CD14-positive monocyte (primary cell): ENCODE measurements at regions not wholly inside any gene's neighbourhood (a gene's known extent, or its start where the extent isn't known, plus 50 kb on each side); places are given as distances from the start of the nearest gene placed in this dataset.
"Not testable (repeated sequence)": the region's sequence is repeated elsewhere in the genome, so short reads cannot be mapped to it uniquely, and the experiment has no call there.

Source experiments
- DNase-seq, 3 donors: peaks; one replicate each; pipeline ENCODE4 v3.0.0-alpha.2; 2011 to 2022
- H2AFZ ChIP-seq: 2 replicates; pipeline ENCODE4 v1.6.0; 2012; ENCODE audit warnings: mild to moderate bottlenecking, low read depth, low read length, inconsistent platforms; ENCODE audit not compliant: insufficient read depth, poor library complexity, severe bottlenecking
- H3K27ac ChIP-seq, 2 donors: 1 replicate in 1 of 2; 2 replicates in 1 of 2; pipeline ENCODE4 v1.5.1; 2012 to 2013; ENCODE audit warnings: low read length in 2 of 2, control low read depth in 1 of 2, inconsistent platforms in 1 of 2, low read depth in 1 of 2, mild to moderate bottlenecking in 1 of 2
- H3K27me3 ChIP-seq, 2 donors: one replicate each; pipeline versions ENCODE4 v1.6.0 to v1.6.1; 2011 to 2013; ENCODE audit warnings: low read length in 2 of 2; ENCODE audit not compliant: control insufficient read depth in 2 of 2, insufficient read depth in 2 of 2
- H3K36me3 ChIP-seq, 2 donors: replicated peaks in 1 of 2; 1 replicate in 1 of 2; 2 replicates in 1 of 2; pipeline versions ENCODE4 v1.5.1 to v1.6.1; 2012 to 2013; ENCODE audit warnings: low read length in 2 of 2, control low read depth in 1 of 2, inconsistent platforms in 1 of 2, mild to moderate bottlenecking in 1 of 2; ENCODE audit not compliant: insufficient read depth in 2 of 2, control insufficient read depth in 1 of 2
- H3K4me1 ChIP-seq, 2 donors: 1 replicate in 1 of 2; 2 replicates in 1 of 2; pipeline versions ENCODE4 v1.5.1 to v1.6.1; 2012 to 2013; ENCODE audit warnings: low read length in 2 of 2, control low read depth in 1 of 2, inconsistent platforms in 1 of 2, mild to moderate bottlenecking in 1 of 2, moderate library complexity in 1 of 2; ENCODE audit not compliant: insufficient read depth in 2 of 2, control insufficient read depth in 1 of 2
- H3K4me2 ChIP-seq: replicated peaks from 2 replicates; pipeline ENCODE3; 2012; ENCODE audit warnings: low read length, moderate library complexity, mild to moderate bottlenecking; ENCODE audit not compliant: poor library complexity, severe bottlenecking; ENCODE audit errors: extremely low read depth
- H3K4me3 ChIP-seq, 3 experiments: fragments of 200-600 bp in 1 of 3; sonication (generic) in 1 of 3; replicated peaks in 1 of 3; 1 replicate in 2 of 3; 2 replicates in 1 of 3; pipeline ENCODE4 v1.5.1; 2011 to 2013; ENCODE audit warnings: low read length in 3 of 3, mild to moderate bottlenecking in 3 of 3, control low read depth in 2 of 3, low read depth in 2 of 3, inconsistent platforms in 1 of 3, moderate library complexity in 1 of 3
- H3K79me2 ChIP-seq: 2 replicates; pipeline ENCODE4 v1.6.0; 2012; ENCODE audit warnings: mild to moderate bottlenecking, control low read depth, inconsistent platforms, low read length, moderate library complexity; ENCODE audit not compliant: insufficient read depth
- H3K9ac ChIP-seq: 2 replicates; pipeline ENCODE4 v1.6.0; 2017; ENCODE audit warnings: low read length, mild to moderate bottlenecking; ENCODE audit not compliant: insufficient read depth, poor library complexity, severe bottlenecking
- H3K9me3 ChIP-seq, 2 donors: replicated peaks in 1 of 2; 1 replicate in 1 of 2; 2 replicates in 1 of 2; pipeline versions ENCODE4 v1.5.1 to v1.6.1; 2012 to 2013; ENCODE audit warnings: low read length in 2 of 2, control low read depth in 1 of 2; ENCODE audit not compliant: control insufficient read depth in 1 of 2, insufficient read depth in 1 of 2
- H4K20me1 ChIP-seq: 2 replicates; pipeline ENCODE4 v1.6.0; 2012; ENCODE audit warnings: mild to moderate bottlenecking, low read length, control low read depth, moderate library complexity; ENCODE audit not compliant: insufficient read depth
- H3K27ac Mint-ChIP-seq, 7 donors: one replicate each; pipeline ENCODE4 v1.8.0; 2020; ENCODE audit warnings: mild to moderate bottlenecking in 7 of 7, mixed read lengths in 7 of 7, moderate library complexity in 6 of 7, inconsistent platforms in 2 of 7
- H3K27me3 Mint-ChIP-seq, 3 donors: one replicate each; pipeline ENCODE4 v1.8.0; 2021 to 2022; ENCODE audit warnings: low read depth in 3 of 3, mild to moderate bottlenecking in 3 of 3, mixed read lengths in 3 of 3, moderate library complexity in 3 of 3, inconsistent platforms in 1 of 3
- H3K36me3 Mint-ChIP-seq, 2 donors: one replicate each; pipeline ENCODE4 v1.8.0; 2020; ENCODE audit warnings: mixed read lengths in 2 of 2, inconsistent platforms in 1 of 2, mild to moderate bottlenecking in 1 of 2
- H3K4me1 Mint-ChIP-seq: one replicate; pipeline ENCODE4 v1.8.0; 2020; ENCODE audit warnings: mild to moderate bottlenecking, mixed read lengths
- H3K4me3 Mint-ChIP-seq, 2 donors: one replicate each; pipeline ENCODE4 v1.8.0; 2020; ENCODE audit warnings: mild to moderate bottlenecking in 2 of 2, mixed read lengths in 2 of 2, moderate library complexity in 1 of 2
- H3K9me3 Mint-ChIP-seq, 7 donors: one replicate each; pipeline ENCODE4 v1.8.0; 2020 to 2022; ENCODE audit warnings: mixed read lengths in 7 of 7, mild to moderate bottlenecking in 6 of 7, moderate library complexity in 6 of 7, inconsistent platforms in 2 of 7
- WGBS: methylation state at CpG from one replicate; pipeline ENCODE4 v1.1.5; 2013; ENCODE audit warnings: missing lambda C conversion rate; ENCODE audit not compliant: insufficient coverage; 5-methylcytosine and 5-hydroxymethylcytosine counted together
- intact Hi-C, 2 donors: fragments of 100-400 bp; cut with micrococcal nuclease; formaldehyde crosslinking; loops; one replicate each; pipeline versions ENCODE4 v1.15.0 to v1.15.1; 2023
- TF ChIP-seq, protein P1 (sequence below): fragments of 200-600 bp; IDR thresholded peaks from one replicate; pipeline ENCODE4 v1.8.0; 2022; ENCODE audit warnings: antibody characterized with exemption, mild to moderate bottlenecking

DNA sequence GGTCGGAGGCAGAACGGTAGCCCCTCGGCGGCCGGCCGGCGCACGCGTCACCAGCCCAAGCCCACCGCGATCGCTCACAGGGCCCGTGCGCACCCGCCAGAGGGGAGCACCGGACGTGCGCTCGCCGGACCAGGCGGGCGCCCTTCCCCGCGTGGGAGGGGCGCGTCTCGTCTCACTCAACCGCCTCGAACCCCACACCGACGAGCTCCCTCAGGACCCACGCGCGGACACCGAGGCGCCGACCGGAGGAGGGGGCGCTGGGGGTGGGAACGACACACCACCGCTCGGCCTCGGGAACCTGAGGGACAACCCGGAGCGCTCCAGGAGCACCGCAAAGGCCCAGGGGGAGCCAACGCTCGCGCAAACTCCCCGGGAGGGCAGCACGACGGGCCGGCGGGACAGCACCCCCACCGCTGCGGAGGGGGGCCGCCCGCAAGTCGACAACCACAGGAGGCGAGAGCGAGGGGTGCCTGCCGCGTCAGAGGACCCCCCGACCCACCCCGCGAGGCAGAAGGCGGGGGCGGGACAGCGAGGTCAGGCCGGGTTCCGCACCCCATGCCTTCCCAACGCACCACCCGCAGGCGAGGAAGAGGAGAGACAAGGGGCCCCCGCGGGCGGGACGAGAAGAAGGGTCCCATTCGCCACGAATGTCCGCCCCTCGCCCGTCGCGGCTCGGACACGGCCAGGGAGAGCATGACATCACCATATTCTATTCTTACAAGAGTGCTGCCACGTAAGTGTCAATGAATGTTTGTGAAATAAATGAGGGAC lies 512.7 kb upstream of the ZNF337 start:
- 9% methylated on average over 63 of the region's 88 CpGs for WGBS
- Histone ChIP-seq H3K9me3 (peaks cover 7 to 10% of the 10 kb centered on the region in 2 donors), H2AFZ (no peak overlapping the region), H3K27me3 (peaks cover 17 to 33% of the 10 kb centered on the region in 2 donors), H3K4me3 (no peak overlapping the region), H3K27ac (no peak overlapping the region), H4K20me1 (no peaks in the 10 kb centered on the region), H3K36me3 (no peaks in the 10 kb centered on the region), H3K4me2 (no peak overlapping the region), H3K4me1 (no peaks in the 10 kb centered on the region), H3K79me2 (no peaks in the 10 kb centered on the region), H3K9ac (no peak overlapping the region)
- TF ChIP-seq, protein P1, sequence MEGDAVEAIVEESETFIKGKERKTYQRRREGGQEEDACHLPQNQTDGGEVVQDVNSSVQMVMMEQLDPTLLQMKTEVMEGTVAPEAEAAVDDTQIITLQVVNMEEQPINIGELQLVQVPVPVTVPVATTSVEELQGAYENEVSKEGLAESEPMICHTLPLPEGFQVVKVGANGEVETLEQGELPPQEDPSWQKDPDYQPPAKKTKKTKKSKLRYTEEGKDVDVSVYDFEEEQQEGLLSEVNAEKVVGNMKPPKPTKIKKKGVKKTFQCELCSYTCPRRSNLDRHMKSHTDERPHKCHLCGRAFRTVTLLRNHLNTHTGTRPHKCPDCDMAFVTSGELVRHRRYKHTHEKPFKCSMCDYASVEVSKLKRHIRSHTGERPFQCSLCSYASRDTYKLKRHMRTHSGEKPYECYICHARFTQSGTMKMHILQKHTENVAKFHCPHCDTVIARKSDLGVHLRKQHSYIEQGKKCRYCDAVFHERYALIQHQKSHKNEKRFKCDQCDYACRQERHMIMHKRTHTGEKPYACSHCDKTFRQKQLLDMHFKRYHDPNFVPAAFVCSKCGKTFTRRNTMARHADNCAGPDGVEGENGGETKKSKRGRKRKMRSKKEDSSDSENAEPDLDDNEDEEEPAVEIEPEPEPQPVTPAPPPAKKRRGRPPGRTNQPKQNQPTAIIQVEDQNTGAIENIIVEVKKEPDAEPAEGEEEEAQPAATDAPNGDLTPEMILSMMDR, result no peak
- peaks cover 0 to 4% of the 10 kb centered on the region in 2 donors for H3K36me3 Mint-ChIP-seq
- H3K4me1 Mint-ChIP-seq, result no peaks in the 10 kb centered on the region
- peak overlapping the region in 1 of 2 donors; percentile 40 for H3K4me3 Mint-ChIP-seq
- peaks cover 20 to 36% (median 20%) of the 10 kb centered on the region in 3 donors for H3K27me3 Mint-ChIP-seq
- peaks cover 6 to 25% (median 12%) of the 10 kb centered on the region in 7 donors for H3K9me3 Mint-ChIP-seq
- no peak for DNase-seq
- H3K27ac Mint-ChIP-seq, result no peak overlapping the region
- intact Hi-C loops, result no loop called here

DNA sequence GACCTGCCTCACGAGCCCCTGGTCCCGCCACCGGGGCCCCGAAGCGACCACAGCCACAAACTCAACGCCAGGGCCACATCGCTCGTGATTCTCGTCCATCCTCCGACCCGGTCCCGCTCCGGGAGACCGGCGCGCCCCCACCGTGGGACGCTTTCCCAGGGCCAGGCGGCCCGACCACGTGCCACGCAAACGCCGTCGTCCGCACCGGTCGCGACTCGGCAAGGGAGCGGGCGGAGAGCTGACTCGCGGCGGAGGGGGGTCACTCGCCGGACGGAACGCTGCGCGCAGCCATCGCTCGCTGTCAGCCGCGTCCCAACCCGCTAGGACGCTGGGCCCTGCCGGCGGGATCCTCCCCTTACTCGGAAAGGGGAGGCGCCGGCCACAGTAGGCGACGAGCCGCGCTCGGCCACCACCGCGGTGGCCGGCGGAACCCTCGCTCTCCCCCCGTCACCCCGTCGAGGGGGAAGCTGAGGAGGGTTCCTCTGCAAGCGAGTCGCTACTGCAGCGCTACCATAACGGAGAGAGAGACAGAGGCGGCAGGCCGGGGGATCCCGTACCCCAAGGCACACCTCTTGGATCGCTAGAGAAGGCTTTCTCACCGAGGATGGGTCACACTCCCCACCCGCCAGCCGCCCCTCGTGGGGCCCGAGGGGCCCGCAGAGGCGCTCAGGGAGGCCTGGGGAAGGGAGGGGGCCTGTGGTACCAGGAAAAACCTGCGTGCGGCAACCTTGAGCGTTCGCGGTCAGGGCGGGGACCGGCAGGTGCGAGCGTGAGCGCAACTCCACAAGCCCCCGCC lies 511.8 kb upstream of the ZNF337 start:
- WGBS, result 4% methylated on average over 70 of the region's 91 CpGs
- Histone ChIP-seq H4K20me1 (no peaks in the 10 kb centered on the region), H3K4me3 (no peak overlapping the region), H3K27ac (no peak overlapping the region), H3K4me2 (no peak overlapping the region), H3K27me3 (peaks cover 17 to 33% of the 10 kb centered on the region in 2 donors), H3K9ac (no peak overlapping the region), H3K9me3 (peaks cover 7 to 10% of the 10 kb centered on the region in 2 donors), H2AFZ (no peak overlapping the region), H3K79me2 (no peaks in the 10 kb centered on the region), H3K4me1 (no peaks in the 10 kb centered on the region), H3K36me3 (no peaks in the 10 kb centered on the region)
- H3K27me3 Mint-ChIP-seq, result peaks cover 20 to 36% (median 20%) of the 10 kb centered on the region in 3 donors
- TF ChIP-seq, protein P1, result no peak
- H3K4me3 Mint-ChIP-seq, result peak overlapping the region in 1 of 2 donors; percentile 30
- peaks cover 0 to 4% of the 10 kb centered on the region in 2 donors for H3K36me3 Mint-ChIP-seq
- intact Hi-C loops, result no loop called here
- no peaks in the 10 kb centered on the region for H3K4me1 Mint-ChIP-seq
- H3K27ac Mint-ChIP-seq, result no peak overlapping the region
- no peak for DNase-seq
- H3K9me3 Mint-ChIP-seq, result peaks cover 7 to 23% (median 11%) of the 10 kb centered on the region in 7 donors

DNA sequence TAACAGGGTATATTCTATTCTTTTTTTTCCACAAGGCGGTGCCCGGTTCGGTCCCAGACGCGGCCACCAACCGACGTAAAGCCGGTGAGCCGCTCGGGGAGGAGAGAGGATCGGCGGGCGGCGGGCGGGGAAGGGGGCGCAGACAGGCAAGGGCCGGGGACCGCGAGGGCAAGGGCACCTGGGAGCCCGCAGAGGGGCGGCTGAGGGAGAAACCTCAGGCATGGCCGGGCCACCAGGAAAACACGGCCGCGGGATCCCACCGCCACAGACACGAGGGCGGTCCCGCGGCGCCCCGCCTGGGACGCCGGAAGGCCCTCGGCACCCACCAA lies 511.3 kb upstream of the ZNF337 start:
- H3K36me3 ChIP-seq, H3K4me1 ChIP-seq, H3K27ac ChIP-seq, H3K9ac ChIP-seq, H3K4me1 Mint-ChIP-seq, H3K4me2 ChIP-seq, H3K9me3 ChIP-seq, H3K36me3 Mint-ChIP-seq, H2AFZ ChIP-seq, intact Hi-C loops, H3K79me2 ChIP-seq, H3K4me3 ChIP-seq, H3K27ac Mint-ChIP-seq, H4K20me1 ChIP-seq, DNase-seq: not testable (repeated sequence)
- H3K9me3 Mint-ChIP-seq, result peaks cover 7 to 22% (median 15%) of the 10 kb centered on the region in 7 donors
- peaks cover 17 to 33% of the 10 kb centered on the region in 2 donors for H3K27me3 ChIP-seq
- WGBS, result 5% methylated on average over 35 of the region's 35 CpGs
- peaks cover 20 to 36% (median 20%) of the 10 kb centered on the region in 3 donors for H3K27me3 Mint-ChIP-seq
- H3K4me3 Mint-ChIP-seq, result peak overlapping the region in 1 of 2 donors; percentile 81
